ENCODE measurements at regions not wholly inside any gene's neighbourhood (a gene's known extent, or its start where the extent isn't known, plus 50 kb on each side); places are given as distances from the start of the nearest gene placed in this dataset.

- peak; percentile 7 for DNase-seq
These were observed 73.9 kb downstream of the CASP3 start for GRCh38 chr4:184575306-184575705.

- DNase-seq = no peak
These were observed 74.4 kb downstream of the CASP3 start for GRCh38 chr4:184574861-184575260.

DNA sequence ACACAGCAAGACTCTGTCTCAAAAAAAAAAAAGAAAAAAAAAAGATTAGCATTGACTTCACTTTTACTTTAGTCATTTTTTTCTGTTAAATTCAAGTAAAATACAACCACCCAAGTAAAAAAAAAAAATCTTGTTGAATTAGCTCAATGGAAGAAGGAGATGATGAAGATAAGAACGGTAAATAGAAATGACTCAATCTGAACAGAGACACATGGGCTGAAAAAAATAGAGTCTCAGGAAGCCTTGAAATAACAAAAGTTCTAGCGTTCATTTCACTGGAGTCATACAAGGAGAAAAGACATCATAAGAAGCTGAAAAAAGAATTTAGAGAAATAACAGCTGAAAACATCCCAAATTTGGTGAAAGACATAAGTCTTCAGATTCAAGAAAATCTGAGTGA is 75.5 kb downstream of the CASP3 start:
- DNase-seq = no peak

DNA sequence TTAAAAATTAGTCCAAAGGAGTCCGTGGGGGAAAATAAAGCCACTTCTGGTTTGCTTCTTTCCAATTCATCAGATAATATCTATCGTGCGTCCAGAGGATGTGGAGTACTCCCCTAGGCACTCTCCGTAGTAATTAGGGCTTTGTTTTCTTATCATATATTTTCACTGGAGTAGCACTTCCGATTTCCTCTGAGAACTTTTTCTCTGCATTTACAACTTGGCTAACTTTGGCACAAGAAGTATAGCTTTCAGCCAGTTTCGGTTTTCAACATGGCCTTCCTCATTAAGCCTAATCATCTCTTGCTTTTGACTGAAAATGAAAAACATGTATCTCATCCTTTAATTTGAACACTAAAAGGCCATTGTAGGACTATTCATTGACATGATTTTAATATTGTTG is 80.5 kb downstream of the CASP3 start:
- DNase-seq = peak; percentile 17

DNA sequence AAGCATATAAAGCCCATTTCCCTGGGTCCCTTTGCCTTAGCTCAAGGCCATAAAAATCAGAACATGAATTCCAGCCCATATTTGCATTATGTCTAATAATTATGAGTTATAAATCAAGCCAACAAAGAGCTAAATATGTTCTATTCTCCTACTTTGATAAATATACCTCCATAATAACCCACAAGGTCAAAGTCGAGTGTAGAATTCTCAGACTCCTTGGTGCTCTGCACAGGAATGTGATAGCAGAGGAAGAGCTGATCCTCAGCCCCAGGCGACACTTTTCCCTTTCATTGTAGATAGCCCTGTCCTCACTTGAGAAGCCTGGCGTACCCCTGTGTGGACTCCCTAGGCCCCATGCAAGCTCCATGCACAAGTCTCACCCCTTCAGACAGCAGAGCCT is 85.6 kb downstream of the CASP3 start:
- DNase-seq = no peak

GRCh38 chr4:184558996-184559395 is 84.6 kb upstream of the IRF2 start:
- DNase-seq = no peak

DNA sequence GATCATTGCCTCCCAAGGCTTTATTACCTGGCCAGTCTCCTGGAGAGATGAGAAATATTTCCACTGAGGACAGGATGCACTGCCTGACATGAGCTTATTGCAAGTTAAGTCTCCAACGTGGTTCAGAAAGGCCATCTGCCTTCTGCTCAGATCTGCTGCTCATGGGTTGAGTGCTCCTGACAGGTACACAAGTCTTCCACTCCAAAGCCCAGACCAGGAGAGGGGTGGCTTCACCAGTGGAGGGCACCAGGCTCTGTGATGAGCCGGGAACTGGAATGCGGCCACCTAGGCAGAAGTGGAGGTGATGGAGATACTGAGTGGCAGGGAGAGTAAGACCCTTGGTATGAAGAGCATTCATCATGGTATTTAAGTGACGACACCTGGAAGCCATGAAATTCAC is 79.5 kb upstream of the IRF2 start:
- DNase-seq = no peak

- no peak for DNase-seq
These were observed 76.1 kb upstream of the IRF2 start for GRCh38 chr4:184550476-184550875.

- no peak for DNase-seq
These were observed 74.4 kb upstream of the IRF2 start for GRCh38 chr4:184548648-184549341.

- DNase-seq = peak; percentile 55
These were observed 73.9 kb upstream of the IRF2 start for GRCh38 chr4:184548316-184548647.

- peak; percentile 24 for DNase-seq
These were observed 70.5 kb upstream of the IRF2 start for GRCh38 chr4:184544788-184545409.

DNA sequence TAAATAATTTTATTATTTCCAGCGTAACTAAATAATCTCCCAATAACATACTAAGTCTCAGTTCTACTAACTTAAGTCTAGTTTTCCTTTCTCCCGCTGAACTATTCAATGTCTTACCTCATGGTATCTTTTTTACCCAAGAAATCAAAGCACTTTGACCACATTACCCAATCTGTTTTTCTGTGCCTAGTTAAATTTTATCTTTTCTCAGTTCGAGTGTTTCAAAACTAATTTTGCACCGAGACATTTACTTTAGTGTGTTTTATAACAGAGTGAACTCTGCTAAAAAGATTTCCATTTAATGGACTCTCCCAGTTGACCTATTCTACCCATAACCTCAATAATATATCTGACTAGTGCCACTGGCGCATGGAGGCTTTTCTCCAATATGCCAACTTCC is 67.6 kb upstream of the IRF2 start:
- no peak for DNase-seq

DNA sequence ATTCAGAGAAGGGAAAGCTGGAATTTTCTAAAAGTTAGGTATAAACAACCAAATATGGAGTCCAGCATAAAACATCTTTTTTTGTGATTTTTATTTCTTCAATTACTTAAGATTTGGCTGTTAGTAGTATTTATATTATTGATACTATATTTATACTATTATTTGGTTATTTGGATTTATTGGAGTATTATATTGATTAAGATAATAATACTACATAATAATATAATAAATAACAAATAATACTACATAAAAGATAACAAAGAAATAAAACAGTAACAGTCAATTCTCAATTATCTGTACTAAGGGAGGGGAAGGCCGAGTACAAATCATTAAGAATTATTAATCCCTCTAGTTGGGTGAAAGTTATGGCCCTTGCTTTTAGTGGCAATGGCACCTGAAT is 66.0 kb upstream of the IRF2 start:
- no peak for DNase-seq

DNA sequence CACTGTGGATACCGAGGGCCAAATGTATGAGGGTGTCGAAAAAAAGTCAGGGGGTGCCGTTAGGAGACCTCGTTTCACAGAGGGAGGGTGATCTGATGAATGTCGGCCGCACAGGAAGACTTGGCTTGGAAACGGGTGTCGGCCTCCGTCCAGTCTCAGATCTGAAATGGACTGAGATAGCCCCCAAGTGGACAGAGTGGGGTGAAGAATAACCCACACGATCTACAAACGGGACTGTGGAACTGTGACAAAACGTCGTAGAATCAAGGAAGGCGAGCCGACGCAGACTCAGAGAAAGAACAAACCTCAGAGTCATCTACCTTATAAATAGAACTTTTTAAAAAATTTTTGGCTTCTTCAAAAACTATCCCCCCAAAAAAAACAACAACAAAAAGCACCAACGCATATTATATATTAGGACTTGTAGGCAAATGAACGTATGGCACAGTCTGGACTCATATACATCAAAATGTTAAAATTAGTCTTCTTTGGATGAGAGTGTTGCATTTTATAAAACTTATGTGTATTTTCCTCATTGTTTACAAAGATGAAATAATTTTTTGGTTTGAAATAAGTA is 63.8 kb upstream of the IRF2 start:
- DNase-seq = peak; percentile 94

DNA sequence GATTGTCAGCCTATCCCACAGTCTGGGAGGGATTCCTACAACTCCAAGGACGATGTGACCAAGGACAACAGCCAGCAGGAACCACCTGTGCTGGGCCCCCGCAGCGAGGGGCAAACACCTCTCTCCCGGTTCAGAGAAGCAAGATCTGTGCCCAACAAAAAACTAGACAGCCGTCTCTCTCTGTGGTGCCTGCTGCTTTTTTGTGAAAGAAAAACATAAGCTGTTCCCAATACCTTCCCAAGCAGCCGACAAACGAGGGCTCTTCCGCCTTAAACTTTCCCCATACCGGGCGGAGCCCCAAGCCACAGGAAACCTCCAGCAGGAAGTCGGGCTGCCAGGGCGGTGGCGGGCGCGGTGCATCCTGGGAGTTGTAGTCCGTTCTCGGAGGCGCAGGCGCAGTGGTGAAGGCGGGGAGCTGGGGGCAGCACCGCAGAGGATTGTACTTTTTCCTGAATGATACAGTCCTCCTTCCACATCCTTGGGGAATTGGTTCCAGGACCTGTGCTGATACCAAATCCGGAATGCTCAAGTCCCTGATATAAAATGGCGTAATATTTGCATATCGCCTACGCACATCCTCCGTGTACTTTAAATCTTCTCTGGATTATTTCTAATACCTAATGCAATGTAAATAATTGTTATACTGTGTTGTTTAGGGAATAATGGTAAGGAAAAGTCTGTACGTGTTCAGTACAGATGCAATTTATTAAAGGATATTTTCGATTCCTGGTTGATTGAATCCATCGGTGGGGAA is 63.1 kb upstream of the IRF2 start:
- peak; percentile 98 for DNase-seq

GRCh38 chr4:184536881-184537248 is 62.5 kb upstream of the IRF2 start:
- no peak for DNase-seq

DNA sequence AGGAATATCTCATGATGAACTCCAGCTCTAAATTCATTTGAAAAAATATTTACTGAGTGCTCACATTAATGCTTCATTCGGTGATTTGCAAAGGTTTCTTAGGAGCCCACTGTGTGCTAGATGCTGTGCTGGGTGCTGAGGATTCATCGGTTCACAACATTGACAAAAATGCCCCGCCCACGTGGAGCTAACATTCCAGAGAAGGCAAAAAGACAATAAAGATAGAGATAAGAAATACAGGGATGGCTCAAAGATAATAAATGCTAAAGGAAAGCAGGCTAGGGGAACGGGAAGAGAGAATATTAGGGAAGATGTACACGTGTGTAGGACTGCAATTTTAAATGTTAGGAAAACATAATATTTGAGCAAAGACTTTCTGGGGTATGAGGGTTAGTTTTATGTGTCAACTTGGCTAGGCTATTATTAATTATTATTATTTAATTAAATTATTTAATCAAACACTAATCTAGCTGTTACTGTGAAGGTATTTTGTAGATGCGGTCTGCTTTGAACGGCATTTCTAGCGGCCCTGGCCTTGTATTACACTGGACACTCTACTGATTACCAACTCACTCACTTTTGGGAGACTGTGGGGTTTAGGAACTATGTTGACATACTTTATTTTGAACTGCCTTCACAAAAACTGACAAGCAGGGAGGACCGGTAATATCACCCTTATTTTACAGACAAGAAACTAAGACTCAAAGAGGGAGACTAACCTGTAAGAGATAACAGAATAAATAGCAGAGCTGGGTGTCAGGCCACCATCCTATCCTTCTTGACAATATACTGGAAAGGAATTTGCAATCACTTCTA is 61.9 kb upstream of the IRF2 start:
- peak; percentile 37 for DNase-seq

DNA sequence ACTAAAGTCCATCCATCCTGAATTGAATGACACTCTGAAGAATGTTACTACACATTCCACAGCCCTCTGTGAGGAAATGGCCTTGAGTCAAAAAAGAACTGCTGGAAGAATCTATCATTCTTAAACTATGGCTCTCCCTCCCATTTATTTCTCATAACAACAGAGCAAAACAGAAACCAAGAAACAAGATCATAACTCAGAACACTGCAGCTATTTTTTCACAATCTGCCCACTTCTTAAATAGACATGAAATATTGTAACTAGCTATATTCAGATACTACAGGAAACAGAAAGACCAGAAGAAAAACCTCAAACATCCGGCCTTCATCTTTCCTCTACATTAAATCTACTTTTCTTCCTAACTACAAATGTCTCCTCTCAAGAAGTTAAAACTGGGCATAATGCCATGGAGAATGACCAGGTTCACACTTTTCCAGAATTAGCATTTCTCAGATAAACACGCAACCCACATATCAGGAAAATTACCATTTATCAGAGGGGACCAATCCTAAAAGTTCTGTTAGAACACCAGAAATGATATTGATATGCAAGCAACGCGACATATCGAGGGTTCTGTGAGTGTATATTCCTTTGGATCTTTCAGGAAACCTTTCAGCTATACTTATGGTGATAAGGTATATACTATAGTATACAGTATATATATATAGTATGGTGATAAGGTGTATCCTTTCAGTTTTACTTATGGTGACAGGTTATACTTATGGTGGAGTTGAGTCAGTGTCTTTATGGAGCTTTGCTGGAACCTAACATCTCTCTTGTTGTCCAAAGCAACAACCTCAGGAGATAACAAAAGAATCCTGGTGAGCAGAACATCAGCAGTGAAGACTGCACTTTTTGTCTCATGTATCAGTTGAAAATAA is 60.4 kb upstream of the IRF2 start:
- peak; percentile 88 for DNase-seq

DNA sequence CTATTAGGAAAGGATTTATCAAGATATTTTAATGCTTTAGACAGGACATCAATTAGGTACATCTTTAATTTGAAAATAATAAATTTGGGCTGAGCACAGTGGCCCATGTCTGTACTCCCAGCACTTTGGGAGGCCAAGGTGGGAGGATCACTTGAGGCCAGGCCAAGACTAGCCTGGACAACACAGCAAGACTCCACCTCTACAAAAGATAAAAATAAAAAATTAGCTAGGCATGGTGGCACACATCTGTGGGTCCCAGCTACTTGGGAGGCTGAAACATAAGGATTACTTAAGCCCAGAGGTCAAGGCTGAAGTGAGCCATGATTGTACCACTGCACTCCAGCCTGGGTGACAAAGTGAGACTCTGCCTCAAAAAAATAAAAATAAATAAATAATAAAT is 59.6 kb upstream of the IRF2 start:
- no peak for DNase-seq

DNA sequence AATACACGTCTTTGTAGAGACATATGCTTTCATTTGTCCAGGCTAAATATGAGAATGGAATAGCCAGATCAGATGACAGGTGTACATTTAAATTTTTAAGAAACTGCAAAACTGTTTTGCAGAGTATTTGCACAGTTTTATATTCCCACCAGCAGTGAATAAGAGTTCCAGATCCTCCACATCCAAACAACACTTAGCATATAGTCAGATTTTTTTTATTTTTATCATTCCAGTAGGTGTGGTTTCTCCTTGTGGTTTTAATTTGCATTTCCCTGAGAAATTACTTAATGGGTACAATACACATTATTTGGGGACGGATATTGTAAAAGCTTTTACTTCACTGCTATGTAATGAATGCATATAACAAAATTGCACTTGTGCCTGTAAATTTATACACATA is 56.7 kb upstream of the IRF2 start:
- no peak for DNase-seq

DNA sequence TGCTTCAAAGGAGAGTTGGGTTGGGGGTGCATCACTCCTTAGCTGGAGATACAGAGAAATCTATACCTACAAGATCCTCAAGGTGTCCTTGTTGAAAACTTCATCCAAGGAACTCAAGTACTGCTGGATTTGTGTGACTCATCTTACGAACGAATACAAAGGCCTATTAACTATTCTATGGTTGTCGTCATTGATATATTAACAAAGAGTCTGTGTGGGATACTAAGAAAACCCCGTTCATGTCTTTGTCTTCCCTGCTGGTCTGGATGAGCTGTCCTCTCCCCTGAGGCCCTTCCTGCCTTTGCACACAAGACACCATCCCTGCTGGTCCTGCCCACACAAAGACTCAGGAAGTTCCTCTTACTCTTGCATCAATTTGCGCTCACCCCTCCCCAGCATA is 54.9 kb upstream of the IRF2 start:
- DNase-seq = peak; percentile 52

DNA sequence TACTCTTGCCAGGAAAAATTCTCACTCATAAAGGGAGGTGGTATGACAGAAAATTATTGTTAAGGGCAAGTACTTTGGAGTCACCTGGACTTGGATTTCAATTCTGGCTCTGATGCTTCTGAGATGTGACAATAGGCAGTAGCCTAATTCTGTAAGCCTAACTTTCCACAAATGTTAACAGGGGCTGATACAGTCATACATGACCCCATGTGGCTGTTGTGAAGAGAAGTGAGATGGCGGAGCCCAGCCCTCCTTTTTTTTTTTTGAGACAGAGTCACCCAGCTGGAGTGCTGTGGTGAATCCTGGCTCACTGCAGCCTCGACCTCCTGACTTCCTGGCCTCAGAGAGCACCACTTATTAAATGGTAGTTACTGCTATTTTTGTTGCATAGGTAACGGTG is 54.4 kb upstream of the IRF2 start:
- DNase-seq = no peak

Measured in suppressor macrophage treated with lipopolysaccharide for 4 hours (primary cell).